ENCODE measurements at regions not wholly inside any gene's neighbourhood (a gene's known extent, or its start where the extent isn't known, plus 50 kb on each side); places are given as distances from the start of the nearest gene placed in this dataset.
A peak's percentile ranks its signal among the peaks of the same experiment; 100 is the strongest.

DNA sequence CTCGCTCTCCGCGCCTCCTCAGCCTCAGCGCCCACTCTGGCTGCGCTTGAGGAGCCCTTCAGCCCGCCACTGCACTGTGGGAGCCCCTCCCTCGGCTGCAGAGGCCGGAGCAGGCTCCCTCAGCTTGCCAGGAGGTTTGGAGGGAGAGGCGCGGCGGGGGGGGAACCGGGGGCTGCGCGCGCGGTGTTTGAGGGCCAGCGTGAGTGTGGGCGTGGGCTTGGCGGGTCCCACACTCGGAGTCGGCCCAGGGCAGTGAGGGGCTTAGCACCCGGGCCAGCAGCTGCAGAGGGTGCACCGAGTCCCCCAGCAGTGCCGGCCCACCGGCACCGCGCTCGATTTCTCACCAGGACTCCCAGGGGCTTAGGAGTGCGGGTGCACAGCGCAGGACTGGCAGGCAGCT lies 1220.9 kb downstream of the PCDH9 start:
- ChIA-PET POLR2A (no interaction called here), CTCF (no interaction called here)
- DNase-seq (ENCODE audit: extremely low spot score): no peak
- TF ChIP-seq L3MBTL2 (conservative IDR thresholded peaks at IDR 0.05) (no peak), FOXM1 (IDR thresholded peaks at IDR 0.05; ENCODE audit: borderline replicate concordance) (peak; percentile 37; the same call in 1 of the 2 replicates)

DNA sequence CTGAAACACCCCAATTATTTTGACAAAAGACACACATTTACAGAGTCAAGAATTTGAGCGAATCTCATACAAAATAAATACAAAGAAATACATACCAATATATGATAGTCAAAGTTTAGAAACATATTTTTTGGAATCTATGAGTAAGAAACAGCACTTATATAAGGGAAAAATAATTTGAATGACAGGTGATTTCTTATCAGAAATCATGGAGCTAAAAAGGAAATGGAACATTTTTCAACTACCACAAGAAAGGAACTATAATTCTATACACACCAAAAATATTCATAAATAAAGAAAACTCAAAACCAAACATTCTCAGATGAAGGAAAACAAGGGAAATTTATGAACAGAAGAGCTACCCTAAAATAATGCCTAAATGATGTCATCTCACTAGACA lies 1226.6 kb downstream of the PCDH9 start:
- no peak for DNase-seq (ENCODE audit: extremely low spot score)
- TF ChIP-seq TARDBP (IDR thresholded peaks at IDR 0.05) (0 out of 2 replicates have a peak, but pooled peaks have one; percentile 23), BHLHE40 (IDR thresholded peaks at IDR 0.05; ENCODE audit: borderline replicate concordance) (no peak), HDGF (IDR thresholded peaks at IDR 0.05; ENCODE audit: borderline replicate concordance) (no peak), ELF4 (IDR thresholded peaks at IDR 0.05) (no peak)
- TF ChIP-seq, protein P1, sequence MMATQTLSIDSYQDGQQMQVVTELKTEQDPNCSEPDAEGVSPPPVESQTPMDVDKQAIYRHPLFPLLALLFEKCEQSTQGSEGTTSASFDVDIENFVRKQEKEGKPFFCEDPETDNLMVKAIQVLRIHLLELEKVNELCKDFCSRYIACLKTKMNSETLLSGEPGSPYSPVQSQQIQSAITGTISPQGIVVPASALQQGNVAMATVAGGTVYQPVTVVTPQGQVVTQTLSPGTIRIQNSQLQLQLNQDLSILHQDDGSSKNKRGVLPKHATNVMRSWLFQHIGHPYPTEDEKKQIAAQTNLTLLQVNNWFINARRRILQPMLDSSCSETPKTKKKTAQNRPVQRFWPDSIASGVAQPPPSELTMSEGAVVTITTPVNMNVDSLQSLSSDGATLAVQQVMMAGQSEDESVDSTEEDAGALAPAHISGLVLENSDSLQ (IDR thresholded peaks at IDR 0.05): peak; percentile 57
- ChIA-PET POLR2A (no interaction called here), CTCF (no interaction called here)

DNA sequence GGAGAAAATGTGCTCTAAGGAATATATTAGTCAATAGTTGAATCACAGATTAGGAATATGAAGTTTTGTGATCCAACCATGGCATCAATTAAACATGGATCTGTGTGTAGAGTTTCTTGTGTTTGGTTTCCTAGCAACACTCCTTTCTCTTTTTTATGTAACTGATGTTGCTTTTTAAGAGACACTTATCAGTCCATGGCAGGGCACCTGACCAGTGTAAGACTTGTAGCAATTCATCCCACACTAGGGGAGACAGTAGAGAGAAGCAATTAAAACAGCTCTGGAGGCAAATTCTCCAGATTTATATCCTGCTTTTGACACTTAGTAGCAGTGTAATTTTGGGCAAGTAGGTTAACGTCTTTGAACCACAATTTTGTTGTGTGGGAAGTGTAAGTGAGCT lies 1229.0 kb downstream of the PCDH9 start:
- CTCF ChIA-PET: no interaction called here
- no peak for DNase-seq (ENCODE audit: extremely low spot score)
- POLR2A ChIA-PET: no interaction called here
- TF ChIP-seq SP1 (IDR thresholded peaks at IDR 0.05) (no peak), CTBP1 (IDR thresholded peaks at IDR 0.05; ENCODE audit: borderline replicate concordance) (no peak), LEF1 (IDR thresholded peaks at IDR 0.05; ENCODE audit: borderline replicate concordance) (no peak), ZNF384 (IDR thresholded peaks at IDR 0.05) (no peak), L3MBTL2 (conservative IDR thresholded peaks at IDR 0.05) (no peak), FOXK2 (IDR thresholded peaks at IDR 0.05) (no peak), BHLHE40 (IDR thresholded peaks at IDR 0.05; ENCODE audit: borderline replicate concordance) (no peak), TARDBP (IDR thresholded peaks at IDR 0.05) (no peak)

DNA sequence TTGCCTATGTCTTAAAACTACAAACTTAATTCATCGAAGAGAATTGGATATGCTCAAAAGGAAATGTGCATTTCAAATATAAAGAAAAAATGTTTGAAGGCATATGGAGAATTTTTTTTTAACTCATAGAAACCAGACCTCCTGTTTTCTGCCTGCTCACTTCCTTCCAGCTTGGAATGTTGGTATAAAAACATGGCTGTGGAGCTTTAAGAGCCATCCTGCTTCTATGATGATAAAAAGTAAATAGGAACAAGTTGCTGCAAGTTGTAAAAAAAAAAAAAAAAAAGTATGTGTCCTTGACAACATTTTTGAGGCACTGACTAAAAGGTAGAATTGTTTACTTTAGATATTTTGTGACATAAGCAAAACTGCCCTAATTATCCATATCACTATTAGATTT lies 1230.7 kb downstream of the PCDH9 start:
- TF ChIP-seq ZNF384 (IDR thresholded peaks at IDR 0.05): 0 out of 2 replicates have a peak, but pooled peaks have one; percentile 14
- TF ChIP-seq, protein P1 (IDR thresholded peaks at IDR 0.05): no peak
- DNase-seq (ENCODE audit: extremely low spot score): no peak
- POLR2A ChIA-PET: no interaction called here
- CTCF ChIA-PET: no interaction called here

DNA sequence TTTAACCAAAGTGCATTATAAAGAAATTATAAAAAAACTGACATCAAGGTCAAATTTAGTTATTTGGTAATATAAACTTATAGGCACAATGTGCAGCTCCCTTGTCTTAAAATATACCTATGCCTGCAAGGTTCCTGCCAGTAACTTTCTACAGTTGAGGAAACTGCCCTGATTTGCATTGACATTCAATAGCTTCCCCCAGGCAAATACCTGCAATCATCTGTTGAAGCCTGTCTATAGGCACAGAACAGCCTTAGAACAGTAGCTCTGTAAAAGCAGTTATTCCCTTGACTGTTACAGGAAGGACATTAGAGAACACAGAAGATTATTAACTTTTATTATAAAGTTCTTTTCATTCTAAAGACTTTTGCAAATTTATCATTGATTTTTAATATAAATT lies 1239.5 kb downstream of the PCDH9 start:
- POLR2A ChIA-PET: no interaction called here
- no peak for TF ChIP-seq TARDBP (IDR thresholded peaks at IDR 0.05)
- TF ChIP-seq, protein P1 (IDR thresholded peaks at IDR 0.05): no peak
- TF ChIP-seq CTBP1 (IDR thresholded peaks at IDR 0.05; ENCODE audit: borderline replicate concordance): no peak
- no peak for TF ChIP-seq LEF1 (IDR thresholded peaks at IDR 0.05; ENCODE audit: borderline replicate concordance)
- TF ChIP-seq L3MBTL2 (conservative IDR thresholded peaks at IDR 0.05): no peak
- no peak for TF ChIP-seq HDGF (IDR thresholded peaks at IDR 0.05; ENCODE audit: borderline replicate concordance)
- no peak for TF ChIP-seq ELF4 (IDR thresholded peaks at IDR 0.05)
- CTCF ChIA-PET: no interaction called here
- DNase-seq (ENCODE audit: extremely low spot score): no peak

DNA sequence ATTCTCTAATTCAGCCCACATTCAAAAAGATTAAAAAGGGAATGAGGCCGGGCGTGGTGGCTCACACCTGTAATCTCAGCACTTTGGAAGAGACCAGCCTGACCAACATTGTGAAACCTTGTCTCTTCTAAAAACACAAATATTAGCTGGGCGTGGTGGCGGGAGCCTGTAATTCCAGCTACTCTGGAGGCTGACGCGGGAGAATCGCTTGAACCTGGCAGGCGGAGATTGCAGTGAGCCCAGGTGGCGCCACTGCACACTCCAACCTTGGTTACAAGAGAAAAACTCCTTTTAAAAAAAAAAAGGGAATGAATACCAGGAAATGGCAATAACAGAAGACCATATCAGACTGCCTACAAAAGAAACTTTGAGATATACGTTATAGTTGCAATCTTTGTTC lies 1244.5 kb downstream of the PCDH9 start:
- no peak for DNase-seq (ENCODE audit: extremely low spot score)
- CTCF ChIA-PET: interaction anchor here (0.9 kb wide), 1 partner anchor 15 kb away, joined by 3 read pairs; no protein-coding TSS in a partner anchor
- TF ChIP-seq ZNF384 (IDR thresholded peaks at IDR 0.05) (no peak), NFRKB (IDR thresholded peaks at IDR 0.05) (no peak), FOXM1 (IDR thresholded peaks at IDR 0.05; ENCODE audit: borderline replicate concordance) (peak; percentile 74; the same call in 1 of the 2 replicates), TARDBP (IDR thresholded peaks at IDR 0.05) (no peak), FOXK2 (IDR thresholded peaks at IDR 0.05) (no peak)
- POLR2A ChIA-PET: no interaction called here

DNA sequence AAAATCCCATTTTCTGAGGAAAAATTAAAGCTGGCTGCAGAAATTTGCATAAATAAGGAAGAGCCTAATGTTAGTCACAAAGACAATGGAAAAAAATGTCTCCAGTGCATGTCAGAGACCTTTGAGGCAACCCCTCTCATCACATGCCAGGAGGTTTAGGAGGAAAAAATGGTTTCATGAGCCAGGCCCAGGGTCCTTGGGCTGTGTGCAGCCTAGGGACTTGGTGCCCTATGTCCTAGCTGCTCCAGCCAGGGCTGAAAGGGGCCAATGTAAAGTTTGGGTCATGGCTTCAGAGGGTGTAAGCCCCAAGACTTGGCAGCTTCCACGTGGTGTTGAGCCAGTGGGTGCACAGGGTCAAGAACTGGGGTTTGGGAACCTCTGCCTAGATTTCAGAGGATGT lies 1252.6 kb downstream of the PCDH9 start:
- POLR2A ChIA-PET: no interaction called here
- TF ChIP-seq FOXM1 (IDR thresholded peaks at IDR 0.05; ENCODE audit: borderline replicate concordance) (no peak), LEF1 (IDR thresholded peaks at IDR 0.05; ENCODE audit: borderline replicate concordance) (no peak), CTBP1 (IDR thresholded peaks at IDR 0.05; ENCODE audit: borderline replicate concordance) (no peak), FOXK2 (IDR thresholded peaks at IDR 0.05) (no peak), NFRKB (IDR thresholded peaks at IDR 0.05) (no peak), L3MBTL2 (conservative IDR thresholded peaks at IDR 0.05) (no peak), ARNT (IDR thresholded peaks at IDR 0.05) (no peak), TARDBP (IDR thresholded peaks at IDR 0.05) (no peak), BHLHE40 (IDR thresholded peaks at IDR 0.05; ENCODE audit: borderline replicate concordance) (no peak), FOXA1 (IDR thresholded peaks at IDR 0.05) (no peak), ZNF384 (IDR thresholded peaks at IDR 0.05) (no peak), HDGF (IDR thresholded peaks at IDR 0.05; ENCODE audit: borderline replicate concordance) (no peak), SP1 (IDR thresholded peaks at IDR 0.05) (no peak), ELF4 (IDR thresholded peaks at IDR 0.05) (no peak), SUZ12 (IDR thresholded peaks at IDR 0.05) (no peak)
- TF ChIP-seq, protein P1 (IDR thresholded peaks at IDR 0.05): no peak
- CTCF ChIA-PET: no interaction called here
- no peak for DNase-seq (ENCODE audit: extremely low spot score)

Measured in HEK293T (cell line).